ENCODE measurements at regions not wholly inside any gene's neighbourhood (a gene's known extent, or its start where the extent isn't known, plus 50 kb on each side); places are given as distances from the start of the nearest gene placed in this dataset.

GRCh38 chr17:13378361-13378760 lies 223.4 kb downstream of the HS3ST3A1 start:
- no peak for TF ChIP-seq CTCF (IDR thresholded peaks at IDR 0.05 in 8 of 11, conservative IDR thresholded peaks at IDR 0.05 in 3 of 11)
- no peak for TF ChIP-seq POLR2A (IDR thresholded peaks at IDR 0.05)

Measured in spleen (tissue), 7 donors.